Breast epithelium (tissue), 4 donors: ENCODE measurements at regions not wholly inside any gene's neighbourhood (a gene's known extent, or its start where the extent isn't known, plus 50 kb on each side); places are given as distances from the start of the nearest gene placed in this dataset.
"Not testable (repeated sequence)": the region's sequence is repeated elsewhere in the genome, so short reads cannot be mapped to it uniquely, and the experiment has no call there.

ENCODE experiments used
- DNase-seq, 2 donors: peaks; one replicate each; pipeline ENCODE4 v3.0.0-alpha.2; 2019; ENCODE audit warnings: low spot score in 2 of 2
- H3K27ac ChIP-seq, 2 donors: fragments of 200-600 bp; sonication (generic) in 1 of 2; one replicate each; pipeline ENCODE4 v1.5.1; 2016 to 2019; ENCODE audit warnings: mild to moderate bottlenecking in 1 of 2
- H3K27me3 ChIP-seq, 2 donors: fragments of 200-600 bp; sonication (generic) in 1 of 2; one replicate each; pipeline versions ENCODE4 v1.5.1 to v1.6.0; 2017 to 2019; ENCODE audit warnings: control low read depth in 1 of 2, mild to moderate bottlenecking in 1 of 2
- H3K36me3 ChIP-seq: fragments of 200-600 bp; one replicate; pipeline ENCODE4 v1.5.1; 2019
- H3K4me1 ChIP-seq, 2 donors: fragments of 200-600 bp; sonication (generic); one replicate each; pipeline ENCODE4 v1.5.1; 2016 to 2019; ENCODE audit warnings: control low read depth in 1 of 2
- H3K4me3 ChIP-seq, 3 donors: fragments of 200-600 bp; sonication (generic); 1 replicate in 2 of 3; 2 replicates in 1 of 3; pipeline ENCODE4 v1.5.1; 2016 to 2019; ENCODE audit warnings: mild to moderate bottlenecking in 3 of 3, moderate library complexity in 2 of 3
- H3K9me3 ChIP-seq, 2 donors: fragments of 200-600 bp; sonication (generic) in 1 of 2; one replicate each; pipeline ENCODE4 v1.5.1; 2016 to 2019; ENCODE audit warnings: control low read depth in 1 of 2
- POLR2A ChIP-seq: fragments of 450-650 bp; IDR thresholded peaks from one replicate; pipeline ENCODE4 v1.6.1; 2016; ENCODE audit warnings: antibody characterized with exemption, mild to moderate bottlenecking, moderate library complexity
- POLR2AphosphoS5 ChIP-seq, 3 donors: sonication (generic); formaldehyde crosslinking; IDR thresholded peaks; one replicate each; pipeline ENCODE4 v1.6.1; 2017; ENCODE audit warnings: antibody characterized with exemption in 3 of 3
- intact Hi-C: fragments of 100-400 bp; cut with DNase I; formaldehyde crosslinking; loops from one replicate; pipeline ENCODE4 v1.15.1; 2023; ENCODE audit warnings: low total_unique reads
- TF ChIP-seq, protein P1 (sequence below), 3 donors: fragments of 450-650 bp; IDR thresholded peaks; one replicate each; pipeline ENCODE4 v1.5.1; 2016 to 2017; ENCODE audit warnings: antibody characterized with exemption in 3 of 3, mild to moderate bottlenecking in 3 of 3, moderate library complexity in 3 of 3

DNA sequence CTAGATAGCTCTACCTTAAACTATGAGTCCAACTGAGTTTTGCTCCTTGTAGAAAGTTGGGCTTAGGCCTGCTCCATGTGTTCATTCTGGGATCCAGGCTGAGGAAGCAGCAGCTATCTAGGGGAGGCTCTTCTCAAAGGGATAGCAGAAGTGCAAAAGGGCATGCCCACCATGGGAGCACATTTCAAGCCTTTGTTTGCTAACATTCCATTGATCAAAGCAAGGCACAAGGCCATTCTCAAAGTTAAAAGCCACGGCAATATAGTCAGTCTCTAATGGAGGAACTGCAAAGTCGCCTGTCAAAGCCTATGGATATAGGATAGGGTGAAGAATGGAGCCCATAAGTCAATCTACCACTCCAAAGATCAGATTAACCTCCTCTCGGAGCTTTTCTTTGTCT is 488.1 kb upstream of the ARX start:
- no peak for DNase-seq
- Histone ChIP-seq H3K27me3 (peaks cover 0 to 4% of the 10 kb centered on the region in 2 donors), H3K27ac (no peak overlapping the region), H3K9me3 (no peaks in the 10 kb centered on the region), H3K4me1 (no peaks in the 10 kb centered on the region), H3K4me3 (no peak overlapping the region), H3K36me3 (no peaks in the 10 kb centered on the region)
- intact Hi-C loops, result loop anchor here (5.0 kb wide), 1 partner anchor 537 kb away; no protein-coding TSS in a partner anchor
- TF ChIP-seq, protein P1, sequence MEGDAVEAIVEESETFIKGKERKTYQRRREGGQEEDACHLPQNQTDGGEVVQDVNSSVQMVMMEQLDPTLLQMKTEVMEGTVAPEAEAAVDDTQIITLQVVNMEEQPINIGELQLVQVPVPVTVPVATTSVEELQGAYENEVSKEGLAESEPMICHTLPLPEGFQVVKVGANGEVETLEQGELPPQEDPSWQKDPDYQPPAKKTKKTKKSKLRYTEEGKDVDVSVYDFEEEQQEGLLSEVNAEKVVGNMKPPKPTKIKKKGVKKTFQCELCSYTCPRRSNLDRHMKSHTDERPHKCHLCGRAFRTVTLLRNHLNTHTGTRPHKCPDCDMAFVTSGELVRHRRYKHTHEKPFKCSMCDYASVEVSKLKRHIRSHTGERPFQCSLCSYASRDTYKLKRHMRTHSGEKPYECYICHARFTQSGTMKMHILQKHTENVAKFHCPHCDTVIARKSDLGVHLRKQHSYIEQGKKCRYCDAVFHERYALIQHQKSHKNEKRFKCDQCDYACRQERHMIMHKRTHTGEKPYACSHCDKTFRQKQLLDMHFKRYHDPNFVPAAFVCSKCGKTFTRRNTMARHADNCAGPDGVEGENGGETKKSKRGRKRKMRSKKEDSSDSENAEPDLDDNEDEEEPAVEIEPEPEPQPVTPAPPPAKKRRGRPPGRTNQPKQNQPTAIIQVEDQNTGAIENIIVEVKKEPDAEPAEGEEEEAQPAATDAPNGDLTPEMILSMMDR (IDR thresholded peaks at IDR 0.05), result no peak
- TF ChIP-seq POLR2AphosphoS5 (IDR thresholded peaks at IDR 0.05) (no peak), POLR2A (no peak)

DNA sequence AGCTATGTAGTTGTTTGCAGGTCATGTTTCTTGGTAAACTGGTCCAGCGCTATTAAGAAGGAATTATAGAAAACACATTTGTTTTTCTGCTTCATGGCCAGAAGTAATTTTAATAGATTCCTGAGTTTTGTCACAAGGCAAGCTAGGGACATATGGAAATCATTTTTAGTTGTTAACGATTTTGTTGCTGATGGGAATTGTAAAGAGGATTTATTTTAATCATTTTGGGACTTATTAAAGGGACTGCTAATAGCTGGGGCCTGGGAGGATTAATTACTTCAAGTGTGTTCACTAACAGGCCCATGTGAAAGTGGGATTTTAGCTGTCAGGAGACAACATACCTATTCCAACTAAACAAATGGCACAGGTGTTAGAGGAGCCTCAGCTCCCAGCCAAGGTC is 492.0 kb upstream of the ARX start:
- peaks cover 0 to 10% of the 10 kb centered on the region in 2 donors for H3K27me3 ChIP-seq
- DNase-seq, result no peak
- peaks cover 0 to 8% of the 10 kb centered on the region in 2 donors for H3K9me3 ChIP-seq

DNA sequence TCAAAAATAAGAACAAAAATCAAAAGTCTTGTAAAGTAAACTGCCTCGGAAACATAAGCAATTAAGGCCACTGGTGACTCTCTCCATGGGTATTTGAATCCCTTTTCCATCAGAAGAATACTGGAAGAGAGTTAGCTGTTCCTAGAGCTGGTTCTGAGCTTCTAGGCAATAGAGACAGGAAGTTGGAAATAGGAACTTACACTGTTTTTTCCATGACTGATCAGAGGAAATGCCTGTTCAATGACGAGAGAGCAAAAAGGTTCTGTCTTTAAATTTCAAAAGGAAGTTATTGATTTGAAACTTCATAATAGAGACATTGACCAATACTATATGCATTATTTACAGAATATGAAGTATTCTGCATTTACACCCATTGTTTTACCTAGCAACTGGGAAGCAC is 503.5 kb upstream of the ARX start:
- DNase-seq, result no peak
- no peaks in the 10 kb centered on the region for H3K36me3 ChIP-seq
- H3K9me3 ChIP-seq, result no peaks in the 10 kb centered on the region
- TF ChIP-seq POLR2A (no peak), POLR2AphosphoS5 (IDR thresholded peaks at IDR 0.05) (no peak)
- TF ChIP-seq, protein P1 (IDR thresholded peaks at IDR 0.05), result no peak
- intact Hi-C loops, result no loop called here
- no peaks in the 10 kb centered on the region for H3K4me1 ChIP-seq
- no peak overlapping the region for H3K4me3 ChIP-seq
- H3K27ac ChIP-seq, result no peak overlapping the region
- H3K27me3 ChIP-seq, result peaks cover 0 to 13% of the 10 kb centered on the region in 2 donors

More for the DNA sequence above, 492.0 kb upstream of the ARX start:
- H3K4me3 ChIP-seq, result no peak overlapping the region
- H3K27ac ChIP-seq, result no peak overlapping the region
- no peaks in the 10 kb centered on the region for H3K4me1 ChIP-seq
- TF ChIP-seq POLR2A (no peak), POLR2AphosphoS5 (IDR thresholded peaks at IDR 0.05) (no peak)
- TF ChIP-seq, protein P1 (IDR thresholded peaks at IDR 0.05), result no peak
- intact Hi-C loops, result no loop called here
- no peaks in the 10 kb centered on the region for H3K36me3 ChIP-seq

DNA sequence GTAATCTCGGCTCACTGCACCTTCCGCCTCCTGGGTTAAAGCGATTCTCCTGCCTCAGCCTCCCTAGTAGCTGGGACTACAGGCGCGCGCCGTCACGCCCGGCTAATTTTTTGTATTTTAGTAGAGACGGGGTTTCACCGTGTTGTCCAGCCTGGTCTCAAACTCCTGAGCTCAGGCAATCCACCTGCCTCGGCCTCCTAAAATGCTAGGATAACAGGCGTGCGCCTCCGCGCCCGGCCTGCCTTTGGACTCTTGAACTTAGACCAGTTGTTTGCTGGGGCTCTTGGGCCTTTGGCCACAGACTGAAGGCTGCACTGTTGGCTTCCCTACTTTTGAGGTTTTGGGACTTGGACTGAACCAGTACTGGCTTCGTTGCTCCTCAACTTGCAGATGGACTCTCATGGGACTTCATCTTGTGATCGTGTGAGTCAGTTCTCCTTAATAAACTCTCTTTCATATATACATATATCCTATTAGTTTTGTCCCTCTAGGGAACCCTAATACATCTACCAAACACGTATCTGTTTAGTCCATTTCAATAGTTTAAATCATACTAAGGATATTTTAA is 506.8 kb upstream of the ARX start:
- H3K4me1 ChIP-seq, intact Hi-C loops, H3K4me3 ChIP-seq, H3K36me3 ChIP-seq, DNase-seq, H3K27ac ChIP-seq, H3K9me3 ChIP-seq: not testable (repeated sequence)
- H3K27me3 ChIP-seq, result peaks cover 0 to 17% of the 10 kb centered on the region in 2 donors

DNA sequence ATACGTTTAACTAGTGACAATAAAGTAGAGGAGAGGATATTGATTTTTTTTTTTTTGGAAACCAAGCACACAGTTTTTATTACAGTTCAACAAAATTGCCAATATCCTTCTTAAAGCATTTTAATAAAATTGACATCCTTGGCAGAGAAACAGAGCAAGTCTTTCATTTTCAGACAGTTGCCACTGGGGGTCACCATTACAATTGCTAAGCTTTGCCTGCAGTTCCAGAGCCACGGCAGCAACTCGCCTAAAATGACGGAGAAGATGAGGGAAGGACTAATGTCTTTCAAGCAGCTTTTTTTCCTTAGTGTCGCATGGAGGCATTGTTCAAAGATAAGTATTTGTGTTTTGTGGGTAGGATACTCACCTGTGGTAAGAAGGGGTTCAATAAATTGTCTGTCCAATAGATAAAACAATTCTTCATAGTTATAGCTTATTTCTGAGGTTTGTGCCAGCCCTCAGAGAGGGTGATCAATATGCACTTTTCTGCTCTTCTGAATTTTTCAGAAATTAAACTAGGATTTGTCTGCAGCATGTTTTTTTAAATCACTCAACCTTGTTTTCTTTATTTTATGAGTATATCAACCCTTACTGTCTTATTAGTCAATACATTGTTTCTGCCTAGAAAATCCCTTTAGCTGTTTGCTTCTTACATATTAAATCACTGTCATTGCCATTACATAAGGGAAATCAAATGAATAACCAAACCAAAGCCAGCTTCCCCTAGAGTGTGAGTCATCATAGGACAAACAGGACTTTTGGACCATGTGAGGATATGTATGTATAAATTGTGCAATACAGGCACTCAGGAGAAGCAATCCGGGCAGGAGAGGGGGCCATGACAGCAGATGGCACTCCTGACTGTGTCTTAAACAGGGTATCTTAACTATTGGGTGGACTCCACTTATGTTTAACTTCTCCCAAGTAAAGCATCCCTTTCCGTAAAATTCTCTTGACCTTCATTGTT is 508.1 kb upstream of the ARX start:
- Histone ChIP-seq H3K9me3 (no peaks in the 10 kb centered on the region), H3K27me3 (peaks cover 0 to 17% of the 10 kb centered on the region in 2 donors), H3K27ac (no peak overlapping the region), H3K4me3 (no peak overlapping the region), H3K36me3 (no peaks in the 10 kb centered on the region), H3K4me1 (no peaks in the 10 kb centered on the region)
- DNase-seq, result no peak
- intact Hi-C loops, result no loop called here
- TF ChIP-seq POLR2AphosphoS5 (IDR thresholded peaks at IDR 0.05), result no peak
- no peak for TF ChIP-seq POLR2A
- TF ChIP-seq, protein P1 (IDR thresholded peaks at IDR 0.05), result no peak
